GM18873 (cell line): ENCODE measurements at regions not wholly inside any gene's neighbourhood (a gene's known extent, or its start where the extent isn't known, plus 50 kb on each side); places are given as distances from the start of the nearest gene placed in this dataset.
"Not testable (repeated sequence)": the region's sequence is repeated elsewhere in the genome, so short reads cannot be mapped to it uniquely, and the experiment has no call there.

Source experiments
- ATAC-seq: cut with Tn5 transposase; IDR thresholded peaks from one replicate; pipeline ENCODE4 v1.9.1; 2021; ENCODE audit warnings: mild to moderate bottlenecking, moderate library complexity, moderate number of reproducible peaks; ENCODE audit not compliant: unreplicated experiment, low FRiP score

DNA sequence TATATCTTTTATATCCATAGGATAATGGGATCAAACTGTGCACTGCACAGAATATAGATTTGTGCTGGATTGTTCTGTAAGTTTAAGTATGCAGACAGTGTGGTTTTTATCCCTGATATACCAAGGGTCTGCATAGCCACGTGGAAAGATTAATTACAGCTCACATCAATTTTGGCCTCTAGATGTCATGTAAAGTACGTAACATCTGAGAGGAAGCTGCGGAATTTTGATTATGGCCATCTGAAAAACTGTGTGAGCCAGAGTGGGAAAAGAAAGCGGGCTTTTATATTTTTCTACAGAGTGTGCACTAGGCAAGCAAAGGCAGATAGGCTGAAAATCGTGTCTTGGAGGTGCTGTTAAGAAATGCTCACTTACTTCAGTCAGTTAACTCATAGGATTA lies 562.7 kb downstream of the GBE1 start:
- ATAC-seq, result no peak

DNA sequence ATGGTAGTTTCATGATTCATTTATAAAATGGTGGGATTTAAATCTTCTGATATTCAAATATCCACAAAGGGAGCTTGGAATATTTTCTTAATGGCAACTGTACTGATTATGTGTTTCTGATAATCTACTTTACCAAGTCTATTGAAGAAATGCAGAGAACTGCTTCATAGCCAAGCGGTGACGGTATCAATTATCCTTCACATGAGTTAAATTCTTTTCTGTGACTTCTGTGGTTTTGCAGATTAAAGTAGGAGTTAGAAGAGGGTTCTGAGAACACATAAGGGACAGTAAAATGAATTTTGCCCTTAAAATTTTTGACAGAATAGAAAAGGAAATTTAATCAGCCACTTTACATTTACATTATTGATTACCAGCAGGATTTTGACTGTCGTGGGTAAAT lies 563.2 kb downstream of the GBE1 start:
- ATAC-seq, result no peak

DNA sequence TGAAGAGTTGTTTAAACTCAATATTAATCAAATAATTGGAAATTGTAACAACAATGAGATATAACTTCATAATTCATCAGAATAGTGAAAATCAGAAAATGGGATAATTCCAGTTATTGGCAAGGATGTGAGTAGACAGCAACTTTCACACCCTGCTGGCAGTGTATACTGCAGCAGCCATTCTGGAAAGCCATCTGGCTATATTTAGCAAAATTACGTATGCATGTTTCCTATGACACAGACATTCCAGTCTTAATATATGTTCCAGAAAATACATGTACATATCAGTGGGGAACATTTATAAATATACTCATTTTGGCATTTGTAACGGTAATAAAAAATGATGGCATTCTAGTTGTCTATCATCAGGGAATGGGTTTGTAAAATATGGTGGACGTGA lies 564.1 kb downstream of the GBE1 start:
- no peak for ATAC-seq

DNA sequence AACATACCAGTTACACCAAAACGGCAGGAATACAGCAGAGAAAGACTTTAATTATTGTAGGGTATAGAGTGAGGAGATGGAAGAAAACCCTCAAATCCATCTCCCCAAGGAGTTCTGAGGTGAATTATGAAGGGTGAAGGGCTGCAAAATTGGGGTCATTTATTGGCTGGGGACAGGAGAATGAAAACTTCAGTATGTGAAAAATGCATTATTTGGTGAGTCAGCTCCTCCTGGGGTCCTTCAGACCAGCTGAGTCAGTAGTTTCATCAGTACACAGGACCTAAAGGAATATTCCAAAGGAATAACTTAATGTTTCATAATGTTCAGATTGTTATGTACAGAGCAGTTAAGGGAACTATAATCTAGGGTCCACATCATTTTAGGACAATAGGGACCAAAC lies 566.0 kb downstream of the GBE1 start:
- ATAC-seq, result no peak

DNA sequence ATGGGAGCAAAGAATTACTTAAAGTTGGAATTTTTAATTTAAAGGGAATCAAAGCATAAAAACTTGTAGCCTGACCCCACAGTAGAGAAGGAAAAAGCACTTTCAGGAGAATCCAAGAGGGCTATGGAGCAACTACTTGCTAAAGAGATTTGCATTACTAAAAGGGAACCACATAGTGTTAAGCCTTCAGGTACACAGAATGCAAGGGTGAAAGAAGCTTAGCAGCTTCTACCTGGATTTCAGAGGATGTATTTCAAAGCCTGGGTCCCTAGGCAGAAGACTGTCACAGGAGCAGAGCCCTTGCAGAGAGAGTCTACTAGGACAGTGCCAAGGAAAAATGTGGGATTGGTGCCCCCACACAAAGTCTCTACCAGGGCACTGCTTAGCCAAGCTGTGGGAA lies 575.0 kb downstream of the GBE1 start:
- no peak for ATAC-seq

DNA sequence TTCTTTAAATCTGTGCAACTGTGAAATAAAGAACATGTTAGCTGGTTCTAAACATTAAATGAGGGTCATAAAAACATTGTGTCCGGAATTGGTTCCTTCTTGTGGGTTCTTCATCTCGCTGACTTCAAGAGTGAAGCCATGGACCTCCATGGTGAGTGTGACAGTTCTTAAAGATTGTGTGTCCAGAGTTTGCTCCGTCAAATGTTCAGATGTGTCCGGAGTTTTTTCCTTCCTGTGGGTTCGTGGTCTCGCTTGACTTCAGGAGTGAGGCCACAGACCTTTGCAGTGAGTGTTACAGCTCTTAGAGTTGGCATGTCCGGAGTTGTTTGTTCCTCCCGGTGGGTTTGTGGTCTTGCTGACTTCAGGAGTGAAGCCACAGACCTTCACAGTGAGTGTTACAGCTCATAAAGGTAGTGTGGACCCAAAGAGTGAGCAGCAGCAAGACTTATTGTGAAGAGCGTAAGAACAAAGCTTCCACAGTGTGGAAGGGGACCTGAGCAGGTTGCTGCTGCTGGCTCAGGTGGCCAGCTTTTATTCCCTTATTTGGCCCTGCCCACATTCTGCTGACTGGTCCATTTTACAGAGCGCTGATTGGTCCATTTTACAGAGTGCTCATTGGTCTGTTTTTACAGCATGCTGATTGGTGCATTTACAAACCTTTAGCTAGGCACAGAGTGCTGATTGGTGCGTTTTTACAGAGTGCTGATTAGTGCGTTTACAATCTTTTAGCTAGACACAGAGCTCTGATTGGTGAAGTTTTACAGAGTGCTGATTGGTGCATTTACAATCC lies 579.2 kb downstream of the GBE1 start:
- not testable (repeated sequence) for ATAC-seq

DNA sequence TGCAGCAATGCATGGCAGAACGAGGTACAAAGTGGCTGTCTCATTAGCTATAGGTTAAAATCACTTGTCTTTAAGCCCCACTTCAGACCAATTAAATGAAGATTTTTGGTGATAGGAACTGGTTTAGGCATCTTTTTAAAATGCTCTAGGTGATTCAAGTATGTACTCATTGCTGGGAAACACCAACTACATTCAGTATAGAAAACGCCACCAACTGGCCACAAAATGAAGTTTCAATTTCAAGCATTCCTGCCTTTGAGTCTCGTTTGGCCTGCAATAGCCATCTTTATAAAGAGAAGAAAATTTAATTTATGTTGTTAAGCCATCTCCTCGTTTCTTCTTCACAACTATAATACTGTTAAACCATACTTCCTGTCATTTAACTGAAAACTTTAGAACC lies 587.9 kb downstream of the GBE1 start:
- no peak for ATAC-seq

DNA sequence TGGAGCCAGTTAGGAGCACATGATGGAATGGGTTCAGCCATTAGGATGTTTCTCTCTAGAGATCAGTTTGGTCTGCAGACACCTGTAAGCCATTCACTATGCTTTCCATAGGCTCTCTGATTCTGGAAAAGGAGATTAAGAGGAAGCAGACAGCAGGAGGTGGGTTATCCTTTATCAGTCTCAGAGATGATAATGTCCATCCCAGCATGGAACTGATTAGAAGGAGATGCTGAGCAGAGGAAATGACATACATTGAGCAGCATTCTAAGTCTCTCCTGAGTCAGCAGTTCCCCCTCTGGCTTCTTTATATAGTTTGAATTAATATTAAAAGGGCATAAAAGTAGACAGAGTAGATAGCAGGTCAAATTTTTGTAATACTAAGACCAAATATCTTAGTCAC lies 591.1 kb downstream of the GBE1 start:
- no peak for ATAC-seq

DNA sequence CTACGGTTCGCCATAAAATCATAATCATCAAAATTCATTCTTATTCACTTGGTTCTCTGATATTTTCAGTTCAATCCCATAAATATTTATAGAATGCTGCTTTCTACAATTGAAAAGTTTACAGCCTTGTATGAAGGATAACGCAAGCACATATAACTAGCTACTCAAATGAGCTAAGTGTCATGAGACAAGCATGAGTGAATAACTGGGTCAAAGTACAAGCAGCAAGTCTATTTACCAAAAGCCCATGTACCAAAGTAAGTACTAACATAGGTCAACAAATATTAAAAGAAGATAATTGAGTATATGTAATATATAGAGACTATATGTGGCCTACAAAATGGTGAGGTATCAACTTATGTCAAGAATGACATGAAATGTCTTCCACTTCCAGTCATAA lies 596.6 kb downstream of the GBE1 start:
- no peak for ATAC-seq

DNA sequence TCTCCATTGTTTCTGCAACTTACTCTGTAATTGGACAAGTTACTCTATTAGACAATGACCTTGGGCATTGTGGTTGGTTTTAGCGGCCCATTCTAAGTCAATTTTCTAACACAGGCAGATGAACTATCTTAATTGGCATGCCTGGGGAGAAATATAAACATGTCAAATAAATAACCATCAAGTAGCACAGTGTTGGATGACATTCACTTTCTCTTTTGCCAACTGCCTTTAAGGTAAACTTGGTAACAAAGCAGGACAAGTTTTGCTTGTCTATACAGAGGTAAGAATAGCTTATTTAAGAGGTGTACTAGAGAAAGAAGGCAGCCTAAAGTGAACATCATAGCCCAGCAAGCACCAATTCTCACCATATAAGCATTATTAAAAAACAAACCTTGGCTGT lies 599.6 kb downstream of the GBE1 start:
- ATAC-seq, result no peak

DNA sequence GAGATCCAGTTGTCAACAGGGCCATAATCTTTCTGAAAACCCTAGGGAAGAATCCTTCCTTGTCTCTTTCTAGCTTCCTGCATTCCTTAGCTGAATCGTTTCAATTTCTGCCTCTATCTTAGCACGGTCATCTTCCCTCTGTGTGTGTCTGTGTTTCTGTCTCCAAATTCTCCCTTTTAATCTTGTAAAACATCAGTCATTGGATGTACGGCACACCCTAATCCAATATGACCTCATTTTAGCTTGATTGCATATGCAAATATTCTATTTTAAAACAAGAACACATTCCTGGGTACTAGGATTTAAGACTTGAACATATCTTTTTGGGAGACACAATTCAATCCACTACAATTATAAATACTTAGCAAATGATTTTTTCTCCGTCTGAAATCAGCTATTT lies 600.3 kb downstream of the GBE1 start:
- no peak for ATAC-seq

DNA sequence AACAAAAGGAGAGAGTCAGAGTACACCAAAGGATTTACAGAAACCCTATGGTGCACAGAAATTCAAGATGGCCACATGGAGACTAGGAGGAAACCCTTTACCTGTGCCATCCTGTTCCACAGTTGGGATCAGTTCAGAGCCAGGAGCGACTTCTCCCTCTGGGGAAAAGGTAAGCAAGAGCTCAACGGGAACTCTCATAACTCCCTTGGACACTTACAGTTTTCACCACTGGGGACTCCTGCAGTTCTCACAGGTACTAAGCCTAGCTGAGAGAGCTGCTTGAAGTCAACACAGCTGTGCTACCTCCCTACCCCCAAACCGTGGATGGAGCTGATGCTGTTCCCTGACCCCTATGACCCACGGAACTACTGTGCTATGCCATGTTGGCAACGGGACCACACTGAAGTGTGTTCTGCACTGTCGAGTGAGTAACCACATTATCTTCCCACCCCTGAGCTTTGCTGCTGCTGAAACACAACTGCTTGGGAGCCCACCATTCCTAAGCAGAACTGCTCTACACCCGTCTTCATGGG lies 606.8 kb downstream of the GBE1 start:
- no peak for ATAC-seq

DNA sequence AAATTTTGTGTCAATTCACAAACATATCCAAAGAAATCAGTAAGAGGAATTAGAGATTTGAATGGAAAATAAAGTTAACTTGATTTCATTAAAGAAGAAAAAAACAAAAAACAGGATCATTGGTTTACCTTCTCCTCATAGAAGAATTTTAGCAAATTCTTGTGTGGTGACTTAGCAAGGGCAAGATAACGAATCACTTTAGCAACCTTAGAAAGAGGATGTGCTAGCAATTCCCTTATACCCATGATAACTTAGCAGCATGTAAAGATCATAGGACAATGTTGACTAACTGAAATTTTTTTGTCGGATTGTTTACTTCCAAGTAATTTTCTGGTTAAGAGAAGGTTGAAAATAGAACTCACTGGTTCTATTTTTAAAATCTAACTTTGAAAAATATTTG lies 609.3 kb downstream of the GBE1 start:
- ATAC-seq, result no peak

DNA sequence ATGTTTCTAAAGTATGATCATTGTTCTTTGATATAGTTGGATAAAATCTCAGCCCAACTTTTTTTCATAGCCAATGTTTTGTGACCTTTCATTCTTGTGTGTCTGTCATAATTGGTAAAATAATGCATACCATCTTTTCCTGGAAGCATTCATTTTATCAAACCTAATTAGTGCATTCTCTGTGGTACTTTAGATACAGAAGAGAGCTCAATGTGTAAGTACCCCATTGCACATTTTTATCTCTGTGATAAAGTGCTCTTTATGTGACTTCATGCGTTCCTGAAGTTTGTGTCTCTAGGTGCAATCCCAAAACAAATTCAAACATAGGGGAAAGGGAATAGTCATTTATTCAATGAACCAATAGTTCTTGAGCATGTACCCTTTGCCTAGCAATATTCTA lies 628.5 kb downstream of the GBE1 start:
- ATAC-seq, result no peak

DNA sequence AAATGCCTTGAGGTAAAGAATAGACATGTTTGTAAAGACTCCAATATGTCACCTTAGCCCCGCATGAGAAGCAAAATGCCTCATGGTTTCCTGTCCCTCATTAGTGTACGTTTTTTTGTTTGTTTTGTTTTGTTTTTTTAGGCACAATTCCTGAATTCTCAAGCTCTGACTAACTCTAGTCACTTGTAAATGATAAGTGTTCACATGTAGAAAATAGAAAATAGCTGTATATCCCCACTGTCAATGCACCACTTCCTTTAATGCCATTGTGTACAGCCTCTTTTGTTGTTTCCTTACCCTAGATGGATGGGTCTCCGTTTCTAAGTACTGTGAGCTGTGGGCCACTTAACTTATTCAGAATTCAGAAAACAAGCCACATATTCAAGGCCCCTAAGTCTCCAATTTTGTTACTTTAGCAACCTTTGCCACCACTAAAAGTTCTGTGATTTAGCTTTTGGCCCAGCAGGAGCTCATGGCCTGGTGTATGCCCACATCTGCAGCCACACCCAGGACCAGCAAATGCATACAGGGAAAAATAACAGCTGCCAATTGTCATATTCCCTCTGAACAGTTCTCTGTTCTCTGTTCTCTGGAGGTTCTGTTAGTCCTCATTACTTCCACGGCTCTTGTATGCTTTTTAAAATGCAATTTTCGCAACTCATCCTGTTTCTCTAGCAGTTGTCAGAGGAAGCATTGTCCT lies 655.5 kb downstream of the GBE1 start:
- ATAC-seq, result no peak

DNA sequence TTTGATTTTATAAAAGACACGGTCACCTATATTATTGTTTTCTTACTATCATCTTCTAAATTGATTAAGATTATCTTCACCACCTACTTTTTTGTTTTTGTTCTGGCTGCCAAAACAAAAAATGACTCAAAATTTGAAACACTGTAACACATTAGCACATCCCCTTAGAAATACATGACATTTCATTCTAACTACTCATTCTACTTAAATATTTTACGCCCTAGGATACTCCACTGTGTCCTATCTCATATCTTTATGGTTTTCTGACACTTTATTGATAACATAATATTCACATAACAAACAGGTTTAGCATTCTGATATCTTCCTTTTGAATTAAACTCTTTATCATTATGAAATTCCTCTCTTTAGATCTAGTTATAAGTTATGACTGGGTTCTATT lies 656.2 kb downstream of the GBE1 start:
- ATAC-seq, result no peak

DNA sequence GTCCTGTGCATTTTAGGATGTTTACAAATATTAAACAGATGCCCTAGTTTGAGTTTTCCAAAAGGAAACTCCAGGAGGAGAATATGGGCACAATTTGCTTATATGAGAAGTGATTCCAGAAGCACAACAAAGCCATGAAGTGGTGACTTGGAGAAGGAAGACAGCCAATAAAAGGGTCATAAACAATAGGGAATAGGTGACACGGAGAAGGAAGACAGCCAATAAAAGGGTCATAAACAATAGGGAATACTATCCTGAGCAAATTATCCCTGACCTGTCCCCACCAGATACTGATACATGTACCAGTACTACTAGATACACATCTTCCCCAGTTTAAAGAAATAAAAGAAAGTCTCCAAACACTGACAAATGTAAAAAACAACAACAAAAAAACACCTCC lies 663.6 kb downstream of the GBE1 start:
- ATAC-seq, result no peak

DNA sequence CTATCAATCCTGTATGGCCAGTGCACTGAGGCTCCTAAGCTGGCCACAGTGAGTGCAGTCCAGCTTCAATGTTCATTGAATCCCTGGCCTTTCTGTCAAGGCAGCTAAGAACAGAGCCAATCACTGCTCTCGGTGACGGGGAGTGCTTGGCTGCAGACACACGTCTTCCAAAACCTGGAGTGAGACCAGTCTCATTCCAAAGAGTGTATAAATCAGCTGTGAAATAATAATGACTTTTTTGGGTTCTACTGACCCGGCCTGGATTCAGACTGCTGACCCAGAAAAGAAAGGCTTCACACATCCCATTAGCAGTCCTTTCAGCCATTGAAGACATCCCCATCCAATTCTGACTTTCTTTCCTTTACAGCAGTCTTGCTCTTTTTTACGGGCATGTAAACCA lies 665.5 kb downstream of the GBE1 start:
- no peak for ATAC-seq

DNA sequence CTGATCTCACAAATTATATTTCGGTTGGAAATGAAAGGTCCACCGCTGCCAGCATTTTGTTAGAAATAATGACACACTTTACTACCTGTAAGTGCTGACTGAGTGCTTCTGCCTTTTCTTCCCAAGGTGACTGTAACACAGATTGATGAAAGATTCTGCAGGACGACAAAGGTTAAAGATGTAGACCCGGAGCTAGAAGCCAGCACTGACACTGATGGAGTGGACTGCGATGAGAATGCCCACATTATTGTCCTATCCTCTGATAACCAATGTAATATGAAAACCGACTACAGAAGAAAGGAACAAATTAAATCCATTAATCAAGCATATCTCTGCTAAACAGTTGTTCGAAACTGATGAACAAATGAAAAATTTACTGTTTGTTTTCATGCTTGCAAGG lies 666.5 kb downstream of the GBE1 start:
- no peak for ATAC-seq

DNA sequence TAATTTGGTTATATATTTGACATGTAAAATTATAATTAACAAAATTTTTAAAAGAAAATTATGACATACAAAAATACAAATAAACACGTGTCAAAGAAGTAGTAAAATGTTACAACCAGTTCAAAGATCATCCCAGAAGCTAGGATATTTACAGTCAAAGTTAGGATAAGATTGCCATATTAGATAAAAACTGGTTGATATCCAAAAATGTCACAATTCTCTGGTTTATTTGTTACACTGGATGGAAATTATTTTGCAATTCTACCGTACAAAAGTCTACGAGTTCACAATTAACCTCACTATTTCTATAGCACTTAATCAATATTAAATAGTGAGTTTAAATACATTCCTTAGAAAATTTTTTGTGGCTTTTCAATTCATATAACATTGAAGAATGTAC lies 673.8 kb downstream of the GBE1 start:
- no peak for ATAC-seq

DNA sequence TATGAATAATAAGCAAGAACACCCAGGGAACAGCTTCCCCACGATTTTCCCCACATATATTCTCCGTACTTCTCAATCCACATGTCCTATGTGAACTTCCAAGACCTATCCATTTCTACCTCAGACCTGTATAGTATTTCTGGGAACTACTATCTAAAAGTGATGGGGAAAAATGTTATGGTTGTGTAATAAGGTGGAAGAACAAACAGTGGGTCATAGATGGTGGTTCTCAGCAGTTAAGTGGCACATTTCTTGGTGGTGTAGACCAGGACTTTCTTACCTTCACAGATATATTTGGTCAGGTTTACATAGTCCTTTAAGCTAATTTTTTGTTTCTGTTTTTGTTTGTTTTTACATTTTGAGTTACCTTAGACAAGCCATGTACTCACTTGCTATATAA lies 675.1 kb downstream of the GBE1 start:
- no peak for ATAC-seq

DNA sequence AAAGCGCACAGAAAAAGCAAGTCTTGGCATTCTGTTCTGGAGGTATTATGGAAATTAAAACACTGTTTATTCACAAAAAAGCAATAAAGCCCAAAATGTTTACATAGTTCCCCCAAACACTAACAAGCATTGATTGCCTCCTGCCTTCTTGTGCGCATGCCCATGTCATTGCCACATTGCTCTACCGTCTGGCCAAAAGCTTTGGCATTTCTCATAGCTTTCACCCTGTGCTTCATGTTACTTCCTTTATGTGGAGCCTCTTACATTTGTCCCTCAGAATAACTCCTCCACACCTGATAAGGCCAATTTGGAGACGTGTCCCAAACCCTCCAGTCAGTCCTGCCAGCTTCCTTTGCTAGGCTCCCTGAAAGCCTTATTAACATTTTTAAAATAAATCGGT lies 680.8 kb downstream of the GBE1 start:
- no peak for ATAC-seq
